HG03457 (cell line): ENCODE measurements at regions not wholly inside any gene's neighbourhood (a gene's known extent, or its start where the extent isn't known, plus 50 kb on each side); places are given as distances from the start of the nearest gene placed in this dataset.
"Not testable (repeated sequence)": the region's sequence is repeated elsewhere in the genome, so short reads cannot be mapped to it uniquely, and the experiment has no call there.

Source experiments
- ATAC-seq: cut with Tn5 transposase; IDR thresholded peaks from one replicate; pipeline ENCODE4 v1.9.1; 2021; ENCODE audit warnings: moderate number of reproducible peaks; ENCODE audit not compliant: unreplicated experiment

DNA sequence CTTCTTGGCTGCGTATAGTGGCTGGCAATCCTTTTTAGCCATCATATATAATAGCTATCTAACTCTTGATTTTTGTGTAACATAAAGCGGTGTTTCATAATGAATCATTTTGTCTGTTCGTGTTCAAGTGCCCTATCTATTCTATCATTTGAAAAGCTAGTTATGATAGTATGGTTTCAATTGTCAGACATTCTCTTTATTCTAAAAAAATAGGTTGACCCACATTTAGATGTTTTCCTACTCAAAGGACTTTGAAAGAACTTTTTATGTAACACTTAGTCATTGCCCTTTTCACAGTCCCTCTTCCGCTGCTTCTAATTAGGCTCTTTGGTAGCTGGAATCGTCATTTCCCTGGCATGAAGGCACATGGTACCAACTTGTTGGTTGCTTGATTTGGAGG, 272.2 kb upstream of the B3GALT2 start:
- no peak for ATAC-seq

DNA sequence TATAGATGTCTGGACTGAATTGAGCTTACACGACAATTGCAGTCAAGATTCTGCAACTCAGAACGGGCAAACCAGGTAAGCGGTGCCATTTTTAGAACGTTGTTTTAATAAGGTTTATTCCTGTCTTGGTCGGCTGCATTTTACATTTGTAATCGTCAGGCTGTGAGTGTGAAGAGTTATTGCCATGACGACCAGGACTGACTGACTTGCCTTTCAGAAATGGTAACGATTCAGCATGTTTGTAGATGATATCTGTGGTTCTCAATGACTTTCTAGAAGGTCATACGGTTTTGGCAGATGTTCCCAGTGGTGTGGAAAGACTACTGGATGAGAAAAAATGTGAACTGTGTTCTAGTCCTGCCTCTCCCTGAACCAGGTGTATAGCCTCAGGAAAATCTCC, 271.3 kb upstream of the B3GALT2 start:
- no peak for ATAC-seq

DNA sequence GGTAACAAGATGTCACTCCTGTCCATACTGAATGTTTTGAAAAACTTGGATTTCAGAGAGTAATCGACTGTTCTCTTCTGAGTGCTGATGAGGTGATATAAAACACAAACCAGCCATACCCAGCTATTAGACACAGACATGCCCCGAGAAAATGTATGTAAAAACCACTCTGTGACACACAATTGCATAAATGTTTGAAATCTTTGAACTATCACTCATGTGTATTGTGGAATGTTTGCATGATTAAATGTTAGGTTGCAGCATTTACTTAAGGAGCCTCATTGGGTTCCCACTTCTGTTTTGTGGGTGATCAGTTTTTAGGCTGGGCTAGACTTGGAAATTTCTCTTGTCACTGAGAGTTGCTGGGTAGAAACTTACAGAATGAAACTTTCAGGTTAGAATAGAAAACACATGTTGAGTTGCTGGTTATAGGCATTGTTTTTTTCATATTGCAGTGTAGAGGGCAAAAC, 270.4 kb upstream of the B3GALT2 start:
- no peak for ATAC-seq

DNA sequence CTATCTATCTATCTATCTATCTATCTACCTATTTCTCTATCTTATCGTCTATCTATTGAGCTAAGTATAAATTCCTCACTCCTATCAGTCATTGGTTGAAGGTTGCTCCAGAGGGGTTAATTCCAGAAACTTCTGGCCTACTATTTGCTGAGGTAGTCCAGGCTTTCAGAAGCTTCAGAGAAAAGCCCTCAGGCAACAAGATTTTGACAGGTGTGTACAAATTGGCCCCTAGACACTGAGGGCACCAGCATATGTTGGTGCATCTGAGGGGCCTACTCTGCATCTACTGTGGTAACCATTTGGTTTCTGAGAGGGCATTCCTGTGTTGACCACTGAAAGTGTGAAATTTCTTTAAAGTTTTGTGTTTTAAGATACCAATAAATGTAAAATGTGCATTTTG, 265.2 kb upstream of the B3GALT2 start:
- no peak for ATAC-seq

DNA sequence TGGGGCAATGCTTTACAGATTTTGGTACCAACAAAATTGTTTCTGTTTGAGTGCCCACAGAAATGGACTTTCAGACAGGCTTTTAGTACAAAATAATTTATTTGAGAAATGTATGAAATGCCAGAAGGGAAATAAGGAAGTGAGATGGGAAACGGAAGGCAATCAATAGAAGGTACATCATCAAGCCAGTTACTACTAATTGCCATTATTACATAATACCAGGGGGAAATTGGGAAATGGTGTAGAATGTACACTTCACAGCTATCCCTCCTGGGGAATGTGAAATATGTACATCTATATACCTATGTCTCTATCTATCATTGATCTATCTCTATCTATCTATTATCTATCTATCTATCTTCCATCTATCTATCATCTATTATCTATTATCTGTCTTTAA, 264.6 kb upstream of the B3GALT2 start:
- no peak for ATAC-seq

DNA sequence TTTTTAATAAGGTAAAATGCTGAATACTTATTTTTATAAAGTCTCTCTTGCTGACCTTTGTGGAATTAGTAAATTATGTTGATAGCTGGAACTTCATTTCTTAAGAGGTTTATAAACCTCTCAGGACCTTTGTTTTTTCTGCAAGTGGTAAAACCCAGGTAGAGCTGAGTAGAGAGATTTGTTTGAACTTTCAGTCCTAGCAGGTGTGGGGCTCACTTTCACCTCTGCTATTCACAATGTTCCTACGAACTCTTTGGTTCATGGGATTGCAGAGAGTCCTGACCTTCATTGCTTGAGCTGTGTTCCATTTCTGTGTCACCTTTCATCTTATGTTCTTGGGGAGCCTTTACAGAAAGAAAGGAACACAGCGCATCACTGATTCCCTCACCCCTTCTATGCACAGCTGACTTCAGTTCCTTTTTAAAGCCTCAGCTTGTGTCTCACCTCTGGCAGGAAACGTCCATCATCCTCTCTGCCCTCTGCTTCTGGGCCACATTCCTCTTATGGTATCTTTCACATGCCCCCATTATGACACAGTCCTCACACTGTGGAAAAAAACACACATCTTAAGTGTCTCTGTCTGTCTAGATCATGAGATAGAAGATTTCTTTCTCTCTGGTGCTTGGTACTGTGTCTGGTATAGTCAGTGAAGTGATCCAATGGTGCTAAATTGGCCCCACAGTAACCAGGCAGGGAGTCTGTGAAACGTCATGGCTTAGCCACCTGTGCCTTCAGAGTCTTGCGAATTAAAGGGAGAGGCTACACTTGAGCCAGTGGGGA, 262.5 kb upstream of the B3GALT2 start:
- ATAC-seq: peak; percentile 90

DNA sequence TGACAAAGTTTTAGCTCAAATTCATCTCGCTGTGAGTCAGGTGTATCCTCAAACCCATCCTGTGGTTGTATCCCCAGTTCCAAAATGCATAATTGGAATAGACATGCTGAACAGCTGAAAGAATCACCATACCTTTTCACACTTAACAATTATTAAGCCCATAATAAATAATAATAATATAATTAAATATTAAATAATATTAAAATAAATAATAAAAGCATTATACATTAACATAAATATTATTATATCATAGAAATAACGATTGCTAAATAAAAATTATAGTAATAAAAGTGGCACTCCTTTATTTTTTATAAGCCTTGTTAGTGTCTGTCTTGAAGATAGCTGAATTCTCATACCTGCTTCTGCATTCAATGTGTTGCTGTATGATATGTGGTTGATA, 257.5 kb upstream of the B3GALT2 start:
- no peak for ATAC-seq

DNA sequence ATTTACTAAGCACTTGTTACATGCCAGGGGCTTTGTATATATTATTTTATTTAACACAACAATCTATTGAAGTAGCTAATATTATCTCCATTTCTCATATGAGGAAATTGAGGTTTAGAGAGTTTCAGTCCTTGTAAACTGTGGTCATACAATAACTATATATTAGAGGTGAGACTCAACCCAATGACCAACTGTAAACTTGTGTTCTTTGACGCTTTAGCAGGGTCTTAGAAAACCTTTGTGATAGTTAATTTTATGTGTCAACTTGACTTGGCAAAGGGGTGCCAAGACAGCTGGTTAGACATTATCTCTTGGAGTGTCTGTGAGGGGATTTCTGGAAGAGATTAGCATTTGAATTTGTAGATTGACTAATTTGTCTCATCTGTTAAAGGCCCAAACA, 252.4 kb upstream of the B3GALT2 start:
- ATAC-seq: peak; percentile 74

DNA sequence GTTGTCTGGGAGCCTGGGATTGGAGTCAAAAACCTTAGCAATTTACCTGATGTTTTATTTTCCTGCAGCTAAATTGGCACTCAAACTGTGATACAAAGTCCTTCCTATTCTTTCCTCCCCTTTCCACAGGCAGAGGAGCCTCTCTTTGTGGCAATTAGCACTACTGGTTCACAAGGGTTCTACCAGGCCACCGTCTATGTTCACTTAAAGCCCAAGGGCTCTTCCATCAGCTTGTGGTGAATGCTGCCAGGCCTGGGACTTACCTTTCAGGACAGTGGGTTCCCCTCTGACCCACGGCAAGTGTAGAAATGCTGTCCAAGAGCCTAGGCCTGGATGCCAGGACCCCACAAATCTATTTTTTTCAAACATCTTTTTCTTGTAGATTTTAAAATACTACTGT, 251.9 kb upstream of the B3GALT2 start:
- no peak for ATAC-seq

DNA sequence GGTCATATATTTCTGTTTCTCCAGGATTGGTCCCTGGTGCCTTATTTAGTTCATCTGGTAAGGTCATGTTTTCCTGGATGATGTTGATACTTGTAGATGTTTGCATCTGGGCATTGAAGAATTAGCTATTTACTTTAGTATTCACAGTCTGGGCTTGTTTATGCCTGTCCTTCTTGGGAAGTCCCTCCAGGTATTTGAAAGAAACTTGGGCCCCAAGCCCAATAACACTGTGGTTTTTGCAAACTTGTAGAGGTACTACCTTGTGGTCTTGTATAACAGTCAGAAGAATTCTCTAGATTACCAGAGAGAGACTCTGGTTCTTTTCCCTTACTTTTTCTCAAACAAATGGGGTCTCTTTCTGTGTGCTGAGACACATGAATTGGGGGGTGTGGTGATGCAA, 251.4 kb upstream of the B3GALT2 start:
- ATAC-seq: peak; percentile 93

DNA sequence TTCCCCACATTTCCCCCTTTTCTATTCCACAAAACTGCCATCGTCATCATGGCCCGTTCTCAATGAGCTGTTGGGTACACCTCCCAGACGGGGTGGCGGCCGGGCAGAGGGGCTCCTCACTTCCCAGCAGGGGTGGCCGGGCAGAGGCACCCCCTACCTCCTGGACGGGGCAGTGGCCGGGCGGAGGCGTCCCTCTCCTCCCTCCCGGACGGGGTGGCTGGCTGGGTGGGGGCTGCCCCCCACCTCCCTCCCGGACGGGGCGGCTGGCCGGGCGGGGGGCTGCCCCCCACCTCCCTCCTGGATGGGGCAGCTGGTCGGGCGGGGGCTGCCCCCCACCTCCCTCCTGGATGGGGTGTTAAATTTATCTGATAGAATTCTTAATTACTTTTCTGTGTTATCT, 250.9 kb upstream of the B3GALT2 start:
- ATAC-seq: not testable (repeated sequence)

DNA sequence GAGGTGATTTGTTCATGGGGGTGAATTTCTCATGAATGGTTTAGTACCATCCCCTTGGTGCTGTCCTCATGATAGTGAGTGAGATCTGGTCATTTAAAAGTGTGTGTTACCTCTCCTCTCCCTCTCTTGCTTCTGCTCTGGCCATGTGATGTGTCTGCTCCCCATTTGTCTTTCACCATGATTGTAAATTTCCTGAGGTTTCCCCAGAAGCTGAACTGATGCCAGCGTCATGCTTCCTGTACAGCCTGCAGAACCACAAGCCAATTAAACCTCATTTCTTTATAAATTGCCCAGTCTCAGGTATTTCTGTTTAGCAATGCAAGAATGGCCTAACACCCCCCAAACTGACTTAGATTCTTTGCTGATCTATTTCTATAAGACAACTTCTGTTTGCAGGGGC, 249.4 kb upstream of the B3GALT2 start:
- ATAC-seq: no peak

DNA sequence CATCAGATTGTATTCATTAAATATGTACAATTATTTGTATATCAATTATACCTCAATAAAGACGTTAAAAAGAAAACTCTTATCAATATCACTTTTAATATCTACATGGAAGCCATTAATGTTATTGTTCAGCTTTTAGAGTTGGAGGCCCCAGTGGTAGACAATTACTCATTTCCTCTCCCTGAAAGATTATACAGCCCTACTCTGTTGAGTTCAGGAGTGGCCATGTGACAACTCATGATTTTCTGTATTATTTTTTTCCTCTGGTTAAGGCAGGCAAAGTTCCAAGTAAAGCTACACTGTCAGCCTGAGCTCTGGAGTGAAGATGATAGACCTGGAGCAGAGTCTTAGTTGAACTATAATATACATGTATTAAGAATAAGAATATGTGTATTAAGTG, 247.9 kb upstream of the B3GALT2 start:
- no peak for ATAC-seq

DNA sequence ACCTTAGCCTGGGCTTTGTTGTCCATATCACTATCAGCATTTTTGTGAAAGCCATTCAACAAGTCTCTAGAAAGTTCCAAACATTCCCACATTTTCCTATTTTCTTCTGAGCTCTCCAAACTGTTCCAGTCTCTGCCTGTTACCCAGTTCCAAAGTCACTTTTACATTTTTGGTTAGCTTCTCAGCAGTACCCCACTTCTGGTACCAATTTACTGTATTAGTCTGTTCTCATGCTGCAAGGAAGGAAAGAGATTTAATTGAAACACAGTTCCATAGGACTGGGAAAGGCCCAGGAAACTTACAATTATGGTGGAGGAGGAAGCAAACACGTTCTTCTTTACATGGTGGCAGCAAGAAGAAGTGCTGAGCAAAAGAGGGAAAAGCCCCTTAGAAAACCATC, 247.2 kb upstream of the B3GALT2 start:
- no peak for ATAC-seq

DNA sequence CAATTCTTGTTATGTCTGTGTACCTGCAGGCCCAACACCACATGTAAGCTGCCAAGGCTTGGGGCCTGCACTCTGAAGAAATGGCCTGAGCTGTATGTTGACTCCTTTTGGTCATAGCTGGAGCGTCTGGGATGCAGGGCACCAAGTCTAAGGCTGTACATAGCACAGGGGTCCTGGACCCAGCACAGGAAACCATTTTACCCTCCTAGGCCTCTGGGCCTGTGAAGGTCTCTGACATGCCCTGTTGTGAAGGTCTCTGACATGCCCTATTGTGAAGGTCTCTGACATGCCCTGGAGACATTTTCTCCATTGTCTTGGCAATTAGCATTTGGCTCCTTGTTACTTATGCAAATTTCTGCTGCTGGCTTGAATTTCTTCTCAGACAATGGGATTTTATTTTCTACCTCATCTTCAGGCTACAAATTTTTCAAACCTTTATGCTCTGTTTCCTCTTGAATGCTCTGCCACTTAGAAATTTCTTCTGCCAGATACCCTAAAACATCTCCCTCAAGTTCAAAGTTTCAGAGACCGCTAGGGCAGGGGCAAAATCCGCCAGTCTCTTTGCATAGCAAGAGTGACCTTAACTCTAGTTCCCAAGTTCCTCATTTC, 246.7 kb upstream of the B3GALT2 start:
- no peak for ATAC-seq

DNA sequence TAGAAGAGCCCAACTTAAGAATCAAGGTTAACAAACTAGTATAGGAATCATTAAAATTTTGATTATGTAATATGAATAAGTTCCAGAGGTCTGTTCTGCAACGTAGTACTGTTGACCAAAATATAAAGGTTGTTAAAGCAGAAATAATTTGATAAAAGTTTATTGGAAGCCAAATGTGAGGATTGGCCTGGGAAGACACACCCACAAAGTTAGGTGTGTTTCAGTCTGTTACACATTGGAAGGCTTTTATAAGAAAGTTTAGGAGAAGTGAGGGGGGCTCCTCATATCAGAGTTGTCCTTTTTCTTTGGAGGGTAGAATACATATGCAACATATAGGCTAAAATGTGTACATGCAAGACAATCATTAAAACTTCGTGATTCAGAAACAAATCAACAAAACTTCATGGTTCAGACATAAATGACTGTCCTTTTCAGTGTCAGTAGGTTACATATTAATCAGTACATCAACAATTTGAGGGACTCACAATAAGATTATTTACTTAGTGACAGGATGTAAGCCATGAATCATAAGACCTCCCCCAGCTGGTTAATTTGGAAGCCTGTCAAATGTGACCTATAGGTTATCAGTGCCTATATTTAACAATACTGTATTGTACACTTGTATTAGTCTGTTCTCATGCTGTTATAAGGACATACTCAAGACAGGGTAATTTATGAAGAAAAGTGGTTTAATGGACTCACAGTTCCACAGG, 245.0 kb upstream of the B3GALT2 start:
- no peak for ATAC-seq

DNA sequence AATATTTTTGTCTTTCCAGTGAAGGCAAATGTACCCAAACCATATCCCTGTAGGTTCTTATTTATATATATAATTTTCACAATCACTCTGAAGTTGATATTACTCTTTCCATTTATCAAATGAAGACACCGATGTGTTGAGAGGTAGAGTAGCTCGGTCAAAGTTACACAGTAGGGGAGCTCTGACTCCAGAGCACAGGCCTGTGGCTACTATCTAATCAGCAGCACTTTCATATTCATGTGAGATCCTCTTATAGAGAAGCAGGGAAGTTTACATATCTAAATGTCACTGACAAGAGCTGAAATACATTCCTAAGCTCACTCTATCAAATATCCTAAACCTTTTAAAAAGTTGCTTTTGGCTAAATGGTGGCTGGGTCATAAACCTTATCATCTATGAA, 241.1 kb upstream of the B3GALT2 start:
- ATAC-seq: no peak

DNA sequence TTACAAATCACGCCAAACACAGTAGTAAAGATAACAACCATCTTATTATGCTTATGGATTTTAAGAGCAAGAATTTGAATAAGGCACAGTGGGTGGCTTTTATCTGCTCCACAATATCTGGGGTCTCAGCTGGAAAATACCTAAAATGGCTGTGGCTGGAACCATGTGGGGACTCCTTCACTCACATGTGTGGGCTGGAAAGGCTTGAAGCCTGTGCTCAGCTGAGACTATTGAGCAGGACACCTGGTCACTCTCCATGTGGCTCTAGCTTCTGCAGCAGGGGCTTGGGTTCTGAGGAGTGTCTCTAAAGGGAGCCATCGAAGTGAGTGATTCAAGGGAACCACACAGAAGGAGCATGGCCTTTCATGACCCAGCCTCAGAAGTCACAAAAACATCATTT, 239.6 kb upstream of the B3GALT2 start:
- no peak for ATAC-seq

DNA sequence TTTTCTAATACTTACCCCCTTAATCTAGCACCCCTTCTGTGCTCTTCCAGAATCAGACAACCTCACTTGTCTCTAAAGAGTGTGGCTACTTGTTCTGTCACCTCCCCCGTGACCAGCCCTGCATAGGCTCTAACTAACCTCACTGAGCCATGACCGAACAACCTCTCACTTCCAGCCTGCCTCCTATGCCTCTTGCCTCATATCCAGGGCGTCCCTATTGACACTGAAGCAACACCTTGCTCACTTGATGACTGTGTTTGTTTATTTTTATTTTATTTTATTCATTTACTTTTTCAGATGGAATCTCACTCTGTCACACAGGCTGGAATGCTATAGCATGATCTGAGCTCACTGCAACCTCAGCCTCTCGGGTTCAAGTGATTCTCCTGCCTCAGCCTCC, 235.1 kb upstream of the B3GALT2 start:
- no peak for ATAC-seq

DNA sequence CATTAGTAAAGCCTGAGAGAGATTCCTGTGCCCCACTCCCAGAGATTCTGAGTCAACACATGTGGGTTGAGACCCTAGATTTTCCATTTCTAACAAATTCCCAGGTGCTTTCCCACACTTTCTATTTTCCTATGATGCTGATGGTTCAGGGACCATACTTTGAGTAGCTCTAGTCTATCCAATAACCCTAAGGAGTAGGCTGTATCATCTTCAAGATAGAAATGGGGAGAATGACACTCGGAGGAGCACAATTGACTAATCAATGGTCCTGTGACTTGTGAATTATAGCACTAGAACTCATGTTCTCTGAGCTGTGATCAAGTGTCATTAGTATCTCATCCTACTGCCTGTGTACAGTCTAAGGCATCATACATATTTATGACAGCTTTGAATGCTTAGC, 232.9 kb upstream of the B3GALT2 start:
- no peak for ATAC-seq

DNA sequence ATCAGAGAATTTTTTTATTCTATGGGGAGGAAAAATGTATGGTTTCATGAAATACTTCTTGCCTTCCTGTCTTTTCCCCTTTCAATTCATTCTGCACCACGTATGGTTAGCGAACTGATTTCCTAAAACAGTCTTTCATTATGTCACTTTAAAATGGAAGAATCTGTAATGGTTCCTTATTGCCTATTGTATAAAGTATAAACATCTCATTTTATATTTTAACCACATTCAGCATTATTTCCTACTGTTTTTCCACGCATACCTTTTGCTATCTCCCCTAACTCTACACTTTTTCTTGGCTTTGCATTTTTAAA, 232.3 kb upstream of the B3GALT2 start:
- no peak for ATAC-seq
